Colonic mucosa (tissue), 4 donors: ENCODE measurements at regions not wholly inside any gene's neighbourhood (a gene's known extent, or its start where the extent isn't known, plus 50 kb on each side); places are given as distances from the start of the nearest gene placed in this dataset.

ENCODE experiments used
- DNase-seq: peaks from one replicate; pipeline ENCODE4 v3.0.0-alpha.2; 2020
- H3K27ac ChIP-seq: fragments of 200-600 bp; one replicate; pipeline ENCODE4 v1.8.0; 2021
- H3K27me3 ChIP-seq: fragments of 200-600 bp; one replicate; pipeline ENCODE4 v1.8.0; 2021
- H3K36me3 ChIP-seq: fragments of 200-600 bp; one replicate; pipeline ENCODE4 v1.8.0; 2021
- H3K4me1 ChIP-seq: fragments of 200-600 bp; one replicate; pipeline ENCODE4 v1.8.0; 2021; ENCODE audit warnings: mild to moderate bottlenecking
- H3K4me3 ChIP-seq: fragments of 200-600 bp; one replicate; pipeline ENCODE4 v1.8.0; 2021
- H3K9ac ChIP-seq, 2 donors: one replicate each; pipeline ENCODE4 v1.7.0; 2013; ENCODE audit warnings: control low read depth in 2 of 2, low read depth in 2 of 2, low read length in 2 of 2
- H3K9me3 ChIP-seq: fragments of 200-600 bp; one replicate; pipeline ENCODE4 v1.8.0; 2021
- CTCF ChIP-seq: fragments of 200-600 bp; IDR thresholded peaks from one replicate; pipeline ENCODE4 v1.8.0; 2022; ENCODE audit warnings: antibody characterized with exemption, mild to moderate bottlenecking
- intact Hi-C: fragments of 100-400 bp; cut with DNase I; formaldehyde crosslinking; loops from one replicate; pipeline ENCODE4 v1.14.1; 2022
- donor health status: healthy.
- donor health status: DM: no; HTN: no; CAD: no.
- donor health status: DM: no; HTN: no; CAD: no.

- TF ChIP-seq CTCF, result no peak
- Histone ChIP-seq H3K9ac (no peak overlapping the region), H3K9me3 (no peaks in the 10 kb centered on the region), H3K4me3 (no peak overlapping the region), H3K4me1 (no peaks in the 10 kb centered on the region), H3K27ac (no peak overlapping the region), H3K27me3 (no peaks in the 10 kb centered on the region), H3K36me3 (no peaks in the 10 kb centered on the region)
- no peak for DNase-seq
- intact Hi-C loops, result no loop called here
Measured at GRCh38 chr20:21874127-21874526, 168.7 kb downstream of the PAX1 start.

DNA sequence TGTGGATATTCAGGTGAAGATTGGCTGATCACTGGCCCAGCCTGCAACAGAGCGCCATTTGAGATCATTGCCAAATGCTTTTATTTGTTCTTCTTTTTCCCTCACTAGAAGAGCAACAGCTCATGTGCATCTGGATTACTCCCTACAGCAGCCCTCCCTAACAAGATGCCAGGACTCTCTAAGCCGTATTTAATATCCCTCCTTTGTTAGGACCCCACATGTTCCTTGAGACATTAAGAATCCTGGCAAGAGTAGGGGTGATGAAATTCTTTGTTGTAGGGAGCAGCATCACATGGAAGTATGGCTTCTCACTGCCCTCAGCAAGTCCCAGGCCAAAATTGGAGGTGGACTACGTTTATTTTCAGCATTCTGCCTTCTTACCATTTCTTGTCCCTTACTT, 167.8 kb downstream of the PAX1 start:
- Histone ChIP-seq H3K27ac (no peak overlapping the region), H3K9me3 (no peaks in the 10 kb centered on the region), H3K27me3 (no peaks in the 10 kb centered on the region), H3K36me3 (no peaks in the 10 kb centered on the region), H3K4me1 (no peaks in the 10 kb centered on the region), H3K9ac (no peak overlapping the region), H3K4me3 (no peak overlapping the region)
- intact Hi-C loops, result no loop called here
- TF ChIP-seq CTCF, result no peak
- DNase-seq, result no peak

GRCh38 chr20:21867811-21868210, 162.3 kb downstream of the PAX1 start:
- Histone ChIP-seq H3K36me3 (no peaks in the 10 kb centered on the region), H3K4me3 (no peak overlapping the region), H3K27me3 (no peaks in the 10 kb centered on the region), H3K9ac (no peak overlapping the region), H3K9me3 (no peaks in the 10 kb centered on the region), H3K4me1 (no peaks in the 10 kb centered on the region), H3K27ac (no peak overlapping the region)
- intact Hi-C loops, result no loop called here
- no peak for DNase-seq
- TF ChIP-seq CTCF, result no peak

- Histone ChIP-seq H3K27ac (no peak overlapping the region), H3K4me3 (no peak overlapping the region), H3K4me1 (no peaks in the 10 kb centered on the region), H3K27me3 (no peaks in the 10 kb centered on the region), H3K9me3 (no peaks in the 10 kb centered on the region), H3K36me3 (no peaks in the 10 kb centered on the region), H3K9ac (no peak overlapping the region)
- TF ChIP-seq CTCF, result no peak
- intact Hi-C loops, result no loop called here
- no peak for DNase-seq
Measured at GRCh38 chr20:21867353-21867752, 161.9 kb downstream of the PAX1 start.

GRCh38 chr20:21862956-21863355, 157.5 kb downstream of the PAX1 start:
- H3K27ac ChIP-seq, result no peak overlapping the region
- H3K9ac ChIP-seq, result no peak overlapping the region
- DNase-seq, result no peak
- no peak for TF ChIP-seq CTCF
- H3K4me3 ChIP-seq, result no peak overlapping the region
- no peaks in the 10 kb centered on the region for H3K4me1 ChIP-seq
- H3K27me3 ChIP-seq, result no peaks in the 10 kb centered on the region
- H3K36me3 ChIP-seq, result no peaks in the 10 kb centered on the region
- intact Hi-C loops, result no loop called here
- H3K9me3 ChIP-seq, result no peaks in the 10 kb centered on the region
